ENCODE measurements at regions not wholly inside any gene's neighbourhood (a gene's known extent, or its start where the extent isn't known, plus 50 kb on each side); places are given as distances from the start of the nearest gene placed in this dataset.
"Not testable (repeated sequence)": the region's sequence is repeated elsewhere in the genome, so short reads cannot be mapped to it uniquely, and the experiment has no call there.

DNA sequence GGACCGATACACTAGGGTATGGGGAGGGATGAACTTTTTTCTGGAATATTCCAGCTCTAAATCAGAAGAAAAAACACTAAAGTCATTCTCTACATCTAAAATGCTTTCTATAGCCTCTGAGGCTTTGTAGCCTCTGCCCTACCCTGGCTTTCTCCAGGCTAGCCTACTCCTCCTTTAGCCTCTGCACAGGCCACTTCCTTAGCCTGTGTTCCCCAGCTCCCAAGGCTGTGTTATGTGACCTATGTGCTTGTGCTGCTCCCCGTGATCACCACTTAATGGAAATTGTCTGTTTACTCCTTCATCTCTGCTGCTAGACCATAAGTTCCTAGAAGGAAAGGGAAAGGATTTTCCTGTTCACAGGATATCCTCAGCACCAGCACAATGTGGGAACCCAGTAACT is 92.8 kb downstream of the SEC16B start:
- Histone ChIP-seq H3K36me3 (no peaks in the 10 kb centered on the region), H3K4me3 (no peak overlapping the region), H3K27ac (no peak overlapping the region), H3K9me3 (no peaks in the 10 kb centered on the region), H3K27me3 (no peaks in the 10 kb centered on the region), H3K4me1 (no peaks in the 10 kb centered on the region)
- TF ChIP-seq, protein P1, sequence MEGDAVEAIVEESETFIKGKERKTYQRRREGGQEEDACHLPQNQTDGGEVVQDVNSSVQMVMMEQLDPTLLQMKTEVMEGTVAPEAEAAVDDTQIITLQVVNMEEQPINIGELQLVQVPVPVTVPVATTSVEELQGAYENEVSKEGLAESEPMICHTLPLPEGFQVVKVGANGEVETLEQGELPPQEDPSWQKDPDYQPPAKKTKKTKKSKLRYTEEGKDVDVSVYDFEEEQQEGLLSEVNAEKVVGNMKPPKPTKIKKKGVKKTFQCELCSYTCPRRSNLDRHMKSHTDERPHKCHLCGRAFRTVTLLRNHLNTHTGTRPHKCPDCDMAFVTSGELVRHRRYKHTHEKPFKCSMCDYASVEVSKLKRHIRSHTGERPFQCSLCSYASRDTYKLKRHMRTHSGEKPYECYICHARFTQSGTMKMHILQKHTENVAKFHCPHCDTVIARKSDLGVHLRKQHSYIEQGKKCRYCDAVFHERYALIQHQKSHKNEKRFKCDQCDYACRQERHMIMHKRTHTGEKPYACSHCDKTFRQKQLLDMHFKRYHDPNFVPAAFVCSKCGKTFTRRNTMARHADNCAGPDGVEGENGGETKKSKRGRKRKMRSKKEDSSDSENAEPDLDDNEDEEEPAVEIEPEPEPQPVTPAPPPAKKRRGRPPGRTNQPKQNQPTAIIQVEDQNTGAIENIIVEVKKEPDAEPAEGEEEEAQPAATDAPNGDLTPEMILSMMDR (IDR thresholded peaks at IDR 0.05) = no peak
- no peak for TF ChIP-seq POLR2A (IDR thresholded peaks at IDR 0.05)
- DNase-seq = no peak
- intact Hi-C loops (cut with DNase I; ENCODE audit: low total_unique reads) = no loop called here

DNA sequence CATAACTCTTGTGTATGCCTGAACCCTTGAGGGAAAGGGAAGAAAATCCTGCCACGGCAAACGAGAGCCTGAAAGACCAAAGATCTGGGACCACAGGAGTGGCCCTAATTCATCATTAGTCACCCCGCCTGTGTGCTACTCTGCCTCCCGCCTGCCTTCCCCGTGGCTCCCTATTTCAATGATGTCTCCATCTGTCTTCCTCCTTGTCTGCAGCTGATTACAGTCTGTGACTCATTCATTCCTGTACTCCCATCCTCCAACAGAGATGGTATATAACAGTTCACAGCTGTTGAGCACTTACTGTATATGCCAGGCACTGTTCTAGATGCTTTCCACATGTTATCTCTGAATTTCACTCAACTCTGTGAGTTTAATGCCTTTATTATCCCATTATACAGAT is 96.6 kb downstream of the SEC16B start:
- TF ChIP-seq, protein P1 (IDR thresholded peaks at IDR 0.05) = no peak
- TF ChIP-seq POLR2A (IDR thresholded peaks at IDR 0.05) = no peak
- H3K4me3 ChIP-seq = no peak overlapping the region
- intact Hi-C loops (cut with DNase I; ENCODE audit: low total_unique reads) = no loop called here
- no peaks in the 10 kb centered on the region for H3K9me3 ChIP-seq
- H3K4me1 ChIP-seq = no peaks in the 10 kb centered on the region
- H3K27me3 ChIP-seq = no peaks in the 10 kb centered on the region
- H3K27ac ChIP-seq = no peak overlapping the region
- H3K36me3 ChIP-seq = no peaks in the 10 kb centered on the region
- no peak for DNase-seq

DNA sequence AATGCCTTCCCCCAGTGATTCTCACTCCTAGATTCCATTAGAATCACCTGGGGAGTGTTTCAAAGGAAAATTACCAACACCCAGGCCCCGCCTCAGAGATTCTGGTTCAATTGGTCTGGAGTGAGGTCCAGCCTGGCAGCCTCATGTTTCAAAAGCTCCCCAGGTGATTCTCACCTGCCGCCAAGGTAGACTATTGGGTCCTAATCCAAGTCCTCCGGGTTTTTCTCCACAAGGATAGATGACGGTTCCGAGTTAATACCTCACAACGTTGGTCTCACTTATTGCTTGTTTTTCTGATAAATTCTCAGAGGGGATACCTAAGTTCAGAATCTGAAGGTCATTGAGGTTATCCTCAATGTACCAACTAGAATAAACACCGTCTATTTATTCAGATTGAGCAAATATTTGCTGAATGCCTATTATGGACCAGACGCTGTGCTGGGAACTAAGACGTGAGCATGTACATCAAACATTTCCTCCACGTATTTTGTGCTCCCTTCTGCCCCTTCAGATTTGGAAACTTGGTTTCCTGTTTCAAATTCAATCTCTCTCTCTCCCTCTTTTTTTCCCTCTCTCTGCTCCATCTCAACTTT is 97.5 kb downstream of the SEC16B start:
- intact Hi-C loops (cut with DNase I; ENCODE audit: low total_unique reads) = no loop called here
- Histone ChIP-seq H3K4me1 (no peaks in the 10 kb centered on the region), H3K36me3 (no peaks in the 10 kb centered on the region), H3K4me3 (no peak overlapping the region), H3K27me3 (no peaks in the 10 kb centered on the region), H3K9me3 (no peaks in the 10 kb centered on the region), H3K27ac (no peak overlapping the region)
- DNase-seq = no peak
- no peak for TF ChIP-seq POLR2A (IDR thresholded peaks at IDR 0.05)
- TF ChIP-seq, protein P1 (IDR thresholded peaks at IDR 0.05) = no peak

DNA sequence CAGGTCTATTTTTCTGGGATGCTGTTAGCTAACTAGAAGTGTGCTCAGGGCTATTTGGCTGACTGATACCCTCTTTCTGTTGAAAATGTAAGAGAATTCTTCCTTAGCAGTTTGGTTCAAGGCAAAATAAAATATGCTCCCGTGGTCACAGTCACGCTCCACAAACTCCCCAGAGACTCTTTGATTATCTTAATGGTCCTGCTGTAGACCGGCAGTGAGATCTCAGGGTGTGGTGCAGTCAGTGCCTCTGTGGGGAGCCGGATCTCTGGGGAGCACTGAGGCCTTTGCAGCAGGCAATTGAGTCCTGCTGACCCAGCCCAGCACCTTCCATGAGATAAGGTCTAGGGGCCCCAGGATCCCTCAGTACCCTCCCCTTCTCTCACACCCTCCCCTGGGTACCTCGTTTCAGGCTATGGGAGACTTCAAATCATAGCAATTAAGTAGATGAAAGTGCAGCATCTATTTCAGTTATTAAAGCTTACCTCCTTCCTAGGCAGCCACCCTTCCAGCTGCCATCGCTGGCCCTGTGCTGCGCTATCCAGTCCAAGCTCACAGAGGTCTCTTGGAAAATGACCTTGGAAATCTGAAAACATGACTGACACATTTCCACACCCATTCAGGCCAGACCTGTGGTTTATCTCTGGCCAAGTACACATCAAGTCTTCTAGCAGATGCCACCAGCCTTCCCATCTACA is 98.1 kb downstream of the SEC16B start:
- Histone ChIP-seq H3K27me3 (no peaks in the 10 kb centered on the region), H3K4me1 (no peaks in the 10 kb centered on the region), H3K4me3 (no peak overlapping the region), H3K36me3 (no peaks in the 10 kb centered on the region), H3K27ac (no peak overlapping the region), H3K9me3 (no peaks in the 10 kb centered on the region)
- intact Hi-C loops (cut with DNase I; ENCODE audit: low total_unique reads) = no loop called here
- no peak for DNase-seq
- TF ChIP-seq, protein P1 (IDR thresholded peaks at IDR 0.05) = no peak
- no peak for TF ChIP-seq POLR2A (IDR thresholded peaks at IDR 0.05)

DNA sequence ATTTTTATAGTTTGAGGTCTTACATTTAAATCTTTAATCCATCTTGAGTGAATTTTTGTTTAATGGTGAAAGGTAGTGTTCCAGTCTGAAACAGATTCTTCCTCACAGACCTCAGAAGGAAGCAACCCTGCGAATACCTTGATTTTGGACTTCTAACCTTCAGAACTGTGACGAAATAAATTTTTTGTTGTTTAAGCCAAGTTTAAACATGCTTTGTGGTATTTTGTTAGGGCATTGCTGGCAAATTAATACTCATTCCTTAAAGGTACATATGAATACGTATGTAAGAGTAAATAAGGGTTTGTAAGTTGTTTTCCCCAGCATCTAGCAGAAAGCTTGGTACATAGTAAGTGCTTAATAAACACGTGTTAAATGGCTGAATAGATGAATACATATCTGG is 100.3 kb downstream of the SEC16B start:
- Histone ChIP-seq H3K36me3 (no peaks in the 10 kb centered on the region), H3K4me3 (no peak overlapping the region), H3K9me3 (no peaks in the 10 kb centered on the region), H3K27me3 (no peaks in the 10 kb centered on the region), H3K4me1 (no peaks in the 10 kb centered on the region), H3K27ac (no peak overlapping the region)
- no peak for DNase-seq
- intact Hi-C loops (cut with DNase I; ENCODE audit: low total_unique reads) = no loop called here
- TF ChIP-seq, protein P1 (IDR thresholded peaks at IDR 0.05) = no peak
- no peak for TF ChIP-seq POLR2A (IDR thresholded peaks at IDR 0.05)

DNA sequence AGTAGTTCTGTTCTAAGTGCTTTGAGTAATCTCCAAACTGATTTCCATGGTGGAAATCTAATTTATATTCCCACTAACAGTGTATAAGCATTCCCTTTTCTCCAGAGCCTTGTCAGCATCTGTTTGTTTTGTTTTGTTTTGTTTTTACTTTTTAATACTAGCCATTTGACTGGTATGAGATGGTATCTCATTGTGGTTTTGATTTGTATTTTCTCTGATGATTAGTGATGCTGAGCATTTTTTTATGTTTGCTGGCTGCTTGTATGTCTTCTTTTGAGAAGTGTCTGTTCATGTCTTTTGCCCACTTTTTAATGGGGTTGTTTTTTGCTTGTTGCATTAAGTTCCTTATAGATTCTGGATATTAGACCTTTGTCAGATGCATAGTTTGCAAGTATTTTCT is 100.8 kb downstream of the SEC16B start:
- H3K4me1 ChIP-seq; intact Hi-C loops (cut with DNase I; ENCODE audit: low total_unique reads): not testable (repeated sequence)

More for the DNA sequence above, 100.8 kb downstream of the SEC16B start:
- not testable (repeated sequence) for H3K9me3 ChIP-seq, H3K36me3 ChIP-seq, H3K27me3 ChIP-seq, H3K27ac ChIP-seq, DNase-seq, H3K4me3 ChIP-seq

Measured in uterus (tissue), 3 donors.